Islet precursor cell (in vitro differentiated cells): ENCODE measurements at regions not wholly inside any gene's neighbourhood (a gene's known extent, or its start where the extent isn't known, plus 50 kb on each side); places are given as distances from the start of the nearest gene placed in this dataset.

Experiments used
- DNase-seq: peaks from one replicate; pipeline ENCODE4 v3.0.0-alpha.2; 2018

DNA sequence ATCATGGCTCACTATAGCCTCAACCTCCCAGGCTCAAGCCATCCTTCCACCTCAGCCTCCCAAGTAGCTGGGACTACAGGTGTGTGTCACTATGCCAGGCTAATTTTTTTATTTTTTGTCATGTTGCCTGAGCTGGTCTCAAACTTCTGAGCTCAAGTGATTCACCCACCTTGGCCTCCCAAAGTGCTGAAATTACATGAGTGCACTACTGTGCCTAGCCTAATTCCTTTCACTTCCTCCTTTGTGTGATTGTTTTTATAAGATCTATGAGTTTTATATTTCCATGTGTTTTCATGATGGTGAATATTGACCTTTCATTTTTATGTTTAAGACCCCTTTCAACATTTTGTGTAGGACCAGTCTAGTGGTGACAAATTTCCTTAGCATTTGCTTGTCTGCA, 55.2 kb upstream of the IL12B start:
- DNase-seq: no peak

DNA sequence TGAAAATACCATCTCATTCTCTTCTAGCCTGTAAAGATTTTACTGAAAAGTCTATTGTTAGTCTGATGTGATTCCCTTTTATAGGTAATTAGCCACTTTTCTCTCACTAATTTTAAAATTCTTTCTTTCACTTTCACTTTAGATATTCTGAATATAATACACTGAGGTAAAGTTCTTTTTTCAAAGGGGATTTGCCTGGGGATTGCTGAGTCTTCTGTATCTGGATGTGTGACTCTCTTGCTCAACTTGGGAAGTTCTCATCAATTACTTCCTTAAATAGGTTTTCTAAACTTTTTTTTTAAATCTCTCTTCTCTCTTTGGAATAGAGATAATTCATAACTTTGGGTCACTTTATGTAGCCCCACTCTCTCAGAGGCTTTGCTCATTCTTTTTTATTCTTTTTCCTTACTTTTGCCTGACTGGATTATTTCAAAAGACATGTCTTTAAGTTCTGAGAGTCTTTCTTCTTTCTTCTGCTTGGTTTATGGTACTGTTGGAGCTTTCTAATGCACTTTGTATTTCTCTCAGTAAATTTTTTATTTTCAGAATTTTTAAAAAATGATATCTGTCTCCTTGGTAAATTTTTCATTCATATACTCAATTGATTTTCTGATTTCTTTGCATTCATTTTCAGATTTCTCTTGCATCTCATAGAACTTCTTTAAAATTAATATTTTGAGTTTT, 55.9 kb upstream of the IL12B start:
- no peak for DNase-seq

DNA sequence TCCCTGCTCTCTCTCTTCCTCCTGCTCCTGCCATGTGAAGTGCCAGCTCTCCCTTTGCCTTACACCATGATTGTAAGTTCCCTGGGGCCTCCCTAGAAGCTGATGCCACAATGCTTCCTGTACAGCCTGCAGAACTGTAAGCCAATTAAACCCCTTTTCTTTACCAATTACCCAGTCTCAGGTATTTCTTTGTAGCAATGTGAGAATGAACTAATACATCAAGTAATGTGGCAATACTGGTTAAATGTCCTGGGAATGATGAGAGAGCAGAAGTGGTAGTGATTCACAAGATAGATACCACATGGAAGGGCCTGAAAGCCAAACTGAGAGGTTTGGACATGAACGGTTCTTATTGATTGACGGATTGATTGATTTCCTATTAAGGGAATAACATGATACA, 62.6 kb upstream of the IL12B start:
- no peak for DNase-seq

DNA sequence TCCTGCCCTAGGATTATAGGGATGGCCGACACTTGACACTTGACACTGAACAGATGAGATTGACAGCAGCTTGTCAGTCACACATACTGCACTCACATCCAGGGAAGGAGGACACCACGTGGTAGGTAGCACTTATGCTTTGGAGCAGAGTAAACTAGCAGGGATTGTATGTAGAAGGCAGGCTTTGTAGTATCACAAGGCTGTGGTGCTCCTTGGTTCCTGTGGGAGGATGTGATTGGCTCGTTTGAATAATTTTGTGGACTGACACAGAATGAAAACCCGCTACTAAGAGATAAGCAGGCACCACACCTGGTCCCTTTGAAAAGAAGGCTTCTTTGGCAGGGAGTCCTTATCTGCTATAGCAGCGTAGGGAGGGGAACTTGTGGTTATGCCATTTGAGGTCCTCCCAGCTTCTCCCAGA, 63.6 kb upstream of the IL12B start:
- DNase-seq: peak; percentile 61

DNA sequence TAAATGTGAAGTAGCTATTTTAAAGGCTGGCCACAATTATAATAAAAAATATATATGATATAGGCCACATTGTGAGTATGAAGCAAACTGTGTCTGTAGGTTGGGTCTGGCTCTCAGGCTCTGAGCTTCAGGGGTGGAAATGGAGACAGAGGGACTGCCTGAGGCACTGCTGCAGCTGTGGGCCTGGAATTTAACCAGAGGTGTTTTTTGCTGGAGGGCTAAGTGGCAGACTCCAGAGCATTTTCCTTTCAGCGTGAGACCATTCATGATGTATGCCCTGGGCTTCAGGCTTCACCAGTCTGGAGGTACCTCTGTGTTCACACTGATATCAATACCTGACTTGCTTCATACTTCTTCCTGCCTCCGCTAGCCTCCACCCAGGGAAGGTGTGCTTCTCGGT, 64.9 kb upstream of the IL12B start:
- peak; percentile 73 for DNase-seq

DNA sequence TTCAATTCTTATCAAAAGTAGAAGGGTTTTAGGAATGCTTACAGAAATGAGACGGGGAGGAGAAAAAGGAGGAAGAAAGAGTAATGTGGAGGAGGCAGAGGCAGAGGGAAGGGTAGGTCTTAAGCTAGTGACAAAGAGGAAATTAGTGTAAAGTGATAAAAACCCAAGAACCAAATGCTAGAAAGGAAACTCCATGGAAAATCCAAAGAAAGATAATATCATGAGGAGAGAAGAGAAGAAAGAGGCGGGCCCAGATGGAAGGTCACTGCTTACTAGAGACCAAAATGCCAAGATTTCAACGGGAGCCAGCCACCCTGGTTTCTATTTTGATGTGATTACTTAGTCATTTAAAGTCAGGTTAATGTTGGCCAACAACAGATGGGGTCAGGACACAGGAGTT, 68.6 kb upstream of the IL12B start:
- DNase-seq: no peak

DNA sequence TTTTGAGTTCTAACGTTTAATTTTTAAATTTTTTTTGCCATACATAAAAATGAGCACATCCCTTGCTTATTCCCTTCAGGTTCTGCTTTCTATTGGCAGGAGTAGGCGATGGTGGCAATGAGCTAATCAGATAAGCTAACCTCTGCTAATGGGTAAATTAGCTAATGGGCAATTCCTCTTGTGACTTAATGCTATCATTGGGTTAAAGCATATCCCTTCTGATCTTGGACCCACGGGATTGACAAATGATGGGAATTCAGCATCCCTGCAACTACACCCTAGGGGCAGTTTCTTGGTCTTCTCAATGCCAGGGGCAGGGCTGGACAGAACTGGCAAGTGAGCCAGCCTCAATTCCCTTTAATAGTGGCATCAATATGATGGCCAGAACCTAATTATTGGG, 70.2 kb upstream of the IL12B start:
- no peak for DNase-seq

DNA sequence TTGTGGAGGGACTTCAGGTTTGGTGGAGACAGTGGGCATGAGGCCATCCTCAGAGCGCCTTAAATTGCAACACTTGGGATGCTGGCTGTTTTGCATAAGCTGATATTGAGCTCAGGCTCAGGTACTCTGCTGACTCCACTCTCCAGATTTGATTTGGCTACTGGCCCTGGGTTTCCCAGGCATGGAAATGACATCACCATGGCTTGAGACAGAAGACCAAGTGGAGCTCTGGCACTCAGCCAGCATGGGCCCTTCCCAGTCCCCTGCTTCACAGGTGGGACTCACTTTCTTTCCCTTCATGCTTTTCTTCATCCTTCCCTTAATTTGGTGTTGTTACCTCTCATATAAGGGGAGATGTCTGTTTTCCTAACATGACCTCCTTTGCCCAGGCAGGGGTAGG, 72.0 kb upstream of the IL12B start:
- no peak for DNase-seq

DNA sequence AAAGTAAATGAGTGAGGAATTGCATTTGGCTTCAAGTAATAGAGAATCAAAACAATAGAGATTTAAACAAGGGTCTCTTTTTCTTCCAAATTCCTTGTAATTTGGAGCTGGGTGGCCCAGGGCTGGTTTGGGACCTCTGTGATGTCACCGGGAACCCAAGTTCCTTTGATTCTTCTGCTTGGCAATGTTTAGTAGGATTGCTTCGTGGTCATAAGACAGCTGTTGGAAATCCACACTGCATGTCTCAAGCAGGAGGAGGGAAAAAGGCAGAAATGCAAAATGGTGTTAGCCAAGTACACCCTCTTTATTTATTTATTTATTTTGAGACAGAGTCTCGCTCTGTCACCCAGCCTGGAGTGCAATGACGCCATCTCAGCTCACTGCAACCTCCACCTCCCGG, 72.6 kb upstream of the IL12B start:
- DNase-seq: no peak

DNA sequence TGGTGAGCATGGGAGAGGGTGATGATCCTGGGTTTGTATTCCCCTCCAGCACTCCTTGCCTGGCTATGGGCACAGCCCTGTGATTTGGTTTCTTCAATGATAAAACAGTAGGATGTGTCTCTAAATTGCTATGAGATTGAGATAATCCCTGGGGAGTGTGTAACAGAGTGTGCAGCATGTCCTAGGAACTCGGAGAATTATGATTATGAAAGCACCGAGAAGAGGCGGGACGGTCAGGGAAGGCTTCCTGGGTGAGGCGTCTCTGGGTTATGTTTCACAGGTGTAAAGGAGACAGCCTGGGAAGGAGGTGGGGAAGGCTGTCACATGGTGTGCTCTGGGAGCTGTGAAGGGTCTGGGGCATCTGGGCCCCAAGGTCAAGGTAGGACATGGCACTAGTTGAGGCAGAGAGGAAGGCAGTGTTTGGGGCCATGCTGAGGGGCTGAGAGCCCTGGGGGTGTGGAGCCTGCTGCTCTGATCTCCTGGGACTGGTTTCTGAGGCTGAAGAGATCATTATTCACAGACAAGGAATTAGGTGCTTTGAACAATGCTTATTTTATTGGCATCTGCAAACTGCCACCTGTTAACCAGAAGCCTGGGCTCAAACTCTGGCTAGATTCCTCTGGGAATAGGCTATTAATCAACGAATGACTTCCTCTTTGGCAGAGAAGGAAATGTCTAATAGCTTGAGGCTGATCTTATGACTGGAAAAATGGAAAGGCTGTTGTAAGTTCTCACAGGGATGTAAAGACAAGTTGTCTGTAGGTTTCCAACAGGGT, 73.8 kb upstream of the IL12B start:
- DNase-seq: no peak

DNA sequence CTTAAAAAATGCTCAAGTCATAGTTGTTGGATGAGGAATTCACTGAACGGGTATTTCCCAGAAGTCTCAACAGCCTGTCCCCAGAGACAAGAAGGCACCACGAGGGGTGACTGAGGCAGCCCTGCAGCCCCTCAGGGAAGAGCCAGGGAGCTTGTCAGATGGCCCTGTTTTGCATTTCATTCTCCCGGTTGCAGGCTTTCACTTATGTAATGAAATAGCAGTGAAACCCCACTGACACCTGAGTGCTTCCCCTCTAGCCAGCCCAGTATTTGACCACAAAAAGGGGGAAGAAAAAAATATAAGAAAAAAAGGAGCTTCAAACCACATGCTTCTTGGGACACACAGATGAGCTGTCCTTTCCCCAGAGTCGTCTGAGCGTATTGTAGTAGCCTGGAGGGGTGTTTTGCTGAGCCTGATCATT, 75.3 kb upstream of the IL12B start:
- DNase-seq: no peak

DNA sequence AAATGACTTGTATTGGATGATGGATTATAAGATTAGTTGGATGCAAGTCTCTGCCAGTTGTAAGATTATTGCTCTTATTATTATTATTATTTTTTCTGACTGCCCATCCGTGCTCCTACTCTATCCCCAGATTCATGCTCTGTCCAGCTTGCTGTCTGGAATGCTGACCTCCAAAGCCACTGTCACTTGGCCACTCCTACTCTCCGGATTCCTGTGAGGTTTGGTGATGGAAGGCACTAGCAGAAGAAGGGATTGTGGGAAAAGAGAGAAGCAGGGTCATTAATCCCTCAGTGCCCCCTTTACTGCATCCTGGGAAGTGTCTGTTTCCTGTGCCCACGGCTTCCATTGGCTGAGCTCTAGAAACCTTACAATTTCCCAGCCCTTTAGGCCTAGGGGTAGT, 76.3 kb upstream of the IL12B start:
- no peak for DNase-seq

DNA sequence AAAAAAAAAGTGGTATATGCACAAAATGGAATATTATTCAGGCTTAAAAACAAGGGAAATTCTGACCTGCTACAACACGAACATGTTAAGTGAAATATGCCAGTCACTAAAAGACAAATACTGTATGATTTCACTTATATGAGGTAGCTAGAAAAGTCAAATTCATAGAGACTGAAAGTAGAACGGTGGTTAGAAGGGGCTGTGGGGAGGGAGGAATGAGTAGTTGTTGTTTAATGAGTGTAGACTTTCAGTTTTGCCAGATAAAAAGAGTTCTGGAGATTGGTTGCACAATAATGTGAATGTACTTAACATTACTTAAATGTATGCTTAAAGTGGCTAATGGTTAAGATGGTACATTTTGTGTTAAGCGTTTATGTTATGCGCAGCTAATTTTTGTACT, 79.5 kb upstream of the IL12B start:
- no peak for DNase-seq

DNA sequence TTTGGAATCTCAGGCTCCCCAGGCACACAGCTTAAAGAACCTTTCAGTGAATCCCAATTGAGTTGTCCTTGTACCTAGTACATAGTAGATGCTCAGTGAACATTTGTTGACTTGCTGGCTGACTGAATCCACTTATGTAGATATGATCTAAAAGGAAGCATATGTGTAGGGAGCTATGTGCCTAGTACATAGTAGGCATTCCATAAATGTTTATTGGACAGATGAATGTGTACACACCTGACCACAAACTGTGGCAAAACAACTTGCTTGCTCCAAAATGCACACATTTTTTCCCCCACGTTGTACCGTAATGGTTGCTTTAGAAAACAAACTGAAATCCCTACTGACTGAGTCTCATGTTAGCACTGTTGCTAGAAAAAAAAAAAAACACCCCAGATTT, 80.2 kb upstream of the IL12B start:
- DNase-seq: no peak

DNA sequence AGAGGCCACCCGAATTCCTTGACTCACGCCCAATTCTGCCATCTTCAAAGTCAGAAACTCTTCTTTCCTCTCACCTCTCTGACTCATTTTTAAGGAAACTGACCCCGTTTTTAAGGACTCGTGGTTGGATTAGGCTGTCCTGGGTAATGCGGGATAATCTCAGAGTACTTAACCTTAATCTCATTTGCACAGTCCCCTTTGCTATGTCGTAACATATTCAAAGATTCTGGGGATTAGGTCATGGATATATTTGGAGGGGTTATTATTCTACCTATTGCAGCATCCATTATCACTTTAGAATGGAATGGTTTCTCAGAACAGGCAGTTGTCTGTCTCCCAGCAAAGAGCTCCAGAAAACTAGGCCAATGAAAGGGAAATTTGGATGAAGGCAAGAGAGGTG, 80.8 kb upstream of the IL12B start:
- no peak for DNase-seq

DNA sequence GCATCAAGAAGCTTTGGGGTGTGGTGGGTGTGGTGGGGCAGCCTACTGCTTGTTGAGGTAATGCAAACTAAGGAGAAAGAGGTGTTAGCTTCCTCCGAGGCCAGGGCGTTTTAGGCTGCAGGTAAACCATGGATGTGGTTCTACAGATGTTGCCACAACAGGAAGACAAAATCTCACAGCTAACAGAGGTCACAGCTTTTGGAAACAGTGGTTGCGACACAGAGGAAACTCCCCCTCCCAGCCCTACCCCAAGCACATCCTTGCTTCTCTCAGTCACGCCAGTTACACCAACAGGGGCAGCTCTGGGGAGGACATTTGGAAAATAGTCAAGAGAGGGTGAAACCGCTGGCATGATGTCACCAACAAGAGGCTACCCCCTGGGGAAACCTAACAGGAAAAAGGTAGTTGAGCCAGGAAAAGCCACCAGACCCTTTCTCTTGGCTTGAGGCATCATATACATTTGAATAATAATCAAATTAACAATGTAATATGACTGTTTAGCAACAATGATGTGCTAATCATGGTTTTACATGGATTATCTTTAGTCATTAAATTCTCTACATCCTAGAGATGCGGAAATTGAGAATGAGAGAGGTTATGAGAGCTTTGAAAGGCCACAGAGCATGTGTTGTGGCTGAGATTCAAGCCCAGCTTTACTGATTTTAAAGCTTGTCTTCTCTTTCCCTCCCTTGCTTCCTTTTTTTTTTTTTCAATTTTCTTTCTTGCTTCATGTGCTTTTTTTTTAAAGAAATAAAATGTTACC, 82.2 kb upstream of the IL12B start:
- no peak for DNase-seq

DNA sequence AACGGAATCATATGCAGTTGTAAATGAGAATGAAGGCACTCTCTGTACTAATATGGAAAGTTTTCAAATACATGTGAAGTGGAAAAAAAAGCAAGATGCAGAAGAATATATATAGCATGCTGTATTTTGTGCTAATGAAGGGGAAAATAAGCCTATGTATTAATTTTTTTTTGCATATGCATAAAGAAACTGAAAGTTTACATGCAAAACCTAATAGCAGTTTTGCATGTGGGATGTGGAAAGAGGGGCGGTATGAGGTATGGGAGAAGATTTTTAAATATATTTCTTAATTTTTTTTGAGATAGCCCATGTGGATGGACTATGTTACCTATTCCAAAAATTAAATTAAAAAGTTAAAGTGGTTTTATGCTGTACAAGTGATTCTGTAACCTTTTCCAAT, 83.7 kb upstream of the IL12B start:
- no peak for DNase-seq

DNA sequence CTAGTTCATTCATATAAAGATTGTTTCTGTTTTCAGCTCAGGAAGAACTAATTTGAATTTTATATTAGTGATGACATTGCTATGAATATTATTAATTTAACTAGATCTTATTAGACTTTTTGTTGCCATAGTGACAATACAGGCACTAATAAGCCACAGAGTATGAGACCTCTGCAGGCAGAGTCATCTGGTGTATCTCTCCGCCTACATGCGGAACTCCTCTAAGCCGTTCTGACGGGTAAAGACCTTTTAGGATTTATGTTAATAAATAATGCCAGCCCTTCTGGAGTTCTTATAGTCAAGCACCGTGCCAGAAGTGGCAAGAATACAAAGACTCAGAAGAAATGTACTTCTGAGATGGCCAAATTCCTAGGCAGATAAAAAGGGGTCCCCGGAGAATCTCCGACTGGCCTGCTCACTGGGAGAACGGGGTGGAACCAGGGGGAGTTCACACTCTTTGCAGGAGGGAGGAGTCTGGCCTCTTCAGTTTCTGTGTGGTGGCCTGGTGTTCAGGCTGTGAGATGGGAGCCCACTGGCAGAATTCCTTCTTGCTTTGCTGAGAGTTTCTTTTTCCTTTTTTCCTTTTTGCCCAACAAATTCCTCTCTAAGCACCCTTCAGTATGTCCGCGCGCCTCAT, 85.1 kb upstream of the IL12B start:
- DNase-seq: no peak

DNA sequence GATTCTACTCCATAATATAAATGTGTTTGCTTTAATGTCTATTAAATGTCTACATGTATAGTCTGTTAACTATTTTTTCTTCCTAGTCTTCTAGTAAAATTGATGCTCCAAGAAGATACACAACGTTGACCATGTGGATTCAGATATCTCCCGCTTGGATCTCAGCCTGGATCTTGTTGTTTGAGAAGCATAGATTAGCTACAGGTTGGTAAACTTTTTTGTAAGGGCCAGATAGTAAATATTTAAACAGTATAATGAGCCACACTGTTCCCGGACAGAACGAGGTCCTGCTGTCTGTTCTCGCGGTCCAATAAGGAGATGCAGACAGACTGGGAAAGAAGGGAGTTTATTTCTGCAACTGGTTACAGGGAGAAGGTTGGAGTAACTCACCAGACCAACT, 86.2 kb upstream of the IL12B start:
- DNase-seq: no peak

DNA sequence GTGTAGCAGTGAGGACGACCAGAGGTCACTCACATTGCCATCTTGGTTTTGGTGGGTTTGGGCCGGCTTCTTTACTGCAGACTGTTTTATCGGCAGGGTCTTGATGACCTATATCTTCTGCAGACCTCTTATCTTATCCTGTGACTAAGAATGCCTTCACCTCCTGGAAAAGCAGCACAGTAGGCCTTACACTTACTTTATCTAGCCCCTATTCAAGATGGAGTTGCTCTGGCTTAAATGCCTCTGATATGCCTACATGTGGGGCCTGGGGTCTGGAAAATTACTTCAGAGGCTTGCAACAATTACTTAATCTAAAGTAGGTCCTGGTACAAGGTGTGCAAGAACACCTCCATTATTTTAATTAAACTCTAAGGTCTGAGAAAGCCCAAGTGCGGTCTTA, 86.9 kb upstream of the IL12B start:
- DNase-seq: no peak

DNA sequence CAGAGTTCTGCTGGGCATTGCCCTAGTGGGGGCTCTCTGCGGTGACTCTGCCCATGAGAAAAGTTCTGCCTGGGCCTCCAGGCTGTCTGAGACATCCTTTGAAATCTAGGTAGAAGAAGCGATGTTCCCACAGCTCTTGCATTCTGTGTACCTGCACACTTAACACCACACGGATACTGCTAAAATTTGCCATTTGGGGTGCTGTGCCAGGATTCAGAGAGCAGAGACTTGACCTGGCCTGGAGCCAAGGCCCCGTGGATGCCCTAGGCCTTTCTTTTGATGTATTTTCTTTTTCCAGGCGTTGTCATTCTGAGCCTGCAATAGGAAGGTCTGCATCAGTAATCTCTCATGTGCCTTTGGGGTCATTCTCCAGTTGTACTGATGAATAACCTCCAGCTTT, 89.3 kb upstream of the IL12B start:
- DNase-seq: no peak

DNA sequence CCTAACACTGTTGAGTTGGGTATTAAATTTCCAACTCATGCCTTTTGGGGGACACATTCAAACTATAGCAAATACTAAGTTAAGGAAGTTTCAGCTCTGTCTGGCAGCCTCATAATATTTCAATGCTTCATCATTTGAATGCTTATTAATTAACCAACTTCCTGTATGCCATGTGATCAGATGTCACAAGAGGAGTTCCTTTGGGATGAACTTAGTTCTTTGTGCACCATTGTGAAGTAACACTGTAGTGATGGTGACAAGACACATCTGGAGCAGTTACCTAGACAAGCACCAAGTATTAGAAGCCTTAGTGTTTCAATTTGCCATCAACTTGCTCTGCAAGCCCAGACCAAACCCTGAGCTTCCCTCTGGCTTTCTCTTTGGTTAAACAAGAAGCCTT, 90.7 kb upstream of the IL12B start:
- DNase-seq: no peak

DNA sequence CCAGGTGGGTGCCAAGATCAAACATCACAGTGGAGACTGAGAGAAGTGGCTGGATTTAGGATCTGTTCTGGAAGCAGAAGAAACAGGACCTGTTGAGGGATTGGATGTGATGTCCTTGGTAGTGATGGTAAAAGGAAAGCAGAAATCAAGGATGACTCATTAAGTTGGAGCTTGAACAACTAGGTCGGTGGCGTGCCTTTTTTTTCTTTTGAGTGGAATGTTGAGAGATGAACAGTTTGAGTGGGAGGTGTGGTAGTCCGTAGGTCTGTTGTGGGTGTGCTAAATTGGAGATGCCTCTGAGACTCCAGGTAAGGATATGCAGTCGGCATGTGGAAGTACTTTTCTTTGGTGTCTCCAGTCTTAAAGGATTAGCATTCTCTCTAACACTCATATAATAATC, 92.1 kb upstream of the IL12B start:
- no peak for DNase-seq

DNA sequence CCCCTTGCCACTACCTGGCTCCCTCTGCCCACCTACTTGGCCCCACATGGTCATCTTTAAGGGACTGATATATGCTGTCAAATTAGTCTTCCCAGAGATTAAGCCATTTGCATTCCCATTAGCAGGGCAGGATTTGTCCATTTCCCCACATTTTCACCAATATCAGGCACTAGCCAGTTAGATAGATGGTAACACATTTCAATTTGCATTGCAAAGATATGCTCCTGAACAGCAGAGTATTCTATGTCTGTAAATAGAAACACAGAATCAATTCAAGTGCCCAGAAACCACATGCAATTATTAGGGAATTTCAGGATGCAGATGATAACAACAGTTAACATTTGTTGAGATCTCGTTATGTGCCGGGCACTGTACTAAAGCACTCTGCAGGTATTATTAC, 92.6 kb upstream of the IL12B start:
- no peak for DNase-seq
